OCI-LY3 (cell line): ENCODE measurements at regions not wholly inside any gene's neighbourhood (a gene's known extent, or its start where the extent isn't known, plus 50 kb on each side); places are given as distances from the start of the nearest gene placed in this dataset.

ENCODE experiments used
- H2AFZ ChIP-seq: fragments of 200-600, 300-600 bp; shearing (Covaris generic); 2 replicates; pipeline ENCODE4 v1.6.0; 2014; ENCODE audit warnings: antibody characterized with exemption, low read depth, low read length
- H3K27ac ChIP-seq: fragments of 200-600, 300-600 bp; sonication (generic); 2 replicates; pipeline ENCODE4 v1.5.1; 2014; ENCODE audit warnings: mild to moderate bottlenecking, low read length, moderate library complexity, mixed read lengths
- H3K27me3 ChIP-seq: fragments of 200-600, 300-600 bp; sonication (generic); 2 replicates; pipeline ENCODE4 v1.6.1; 2014; ENCODE audit warnings: low read depth, low read length, mixed read lengths
- H3K36me3 ChIP-seq: fragments of 200-600, 300-600 bp; sonication (generic); replicated peaks from 2 replicates; pipeline ENCODE3; 2014; ENCODE audit warnings: low read depth, low read length, mixed read lengths
- H3K4me1 ChIP-seq: fragments of 300-600, 200-600 bp; sonication (generic); 2 replicates; pipeline ENCODE4 v1.6.1; 2014; ENCODE audit warnings: low read length, mixed read lengths
- H3K4me2 ChIP-seq: fragments of 200-600, 300-600 bp; sonication (generic); 2 replicates; pipeline ENCODE4 v1.6.1; 2014; ENCODE audit warnings: low read length, mixed read lengths
- H3K4me3 ChIP-seq: fragments of 300-600, 200-600 bp; sonication (generic); 2 replicates; pipeline ENCODE4 v1.5.1; 2014; ENCODE audit warnings: antibody characterized with exemption, mild to moderate bottlenecking, low read length, moderate library complexity
- H3K79me2 ChIP-seq: fragments of 300-600, 200-600 bp; shearing (Covaris generic); 2 replicates; pipeline ENCODE4 v1.6.1; 2014; ENCODE audit warnings: mild to moderate bottlenecking, low read length, mixed read lengths
- H3K9ac ChIP-seq: fragments of 300-600, 200-600 bp; shearing (Covaris generic); 2 replicates; pipeline ENCODE4 v1.6.0; 2014; ENCODE audit warnings: mild to moderate bottlenecking, low read length, moderate library complexity
- H3K9me3 ChIP-seq: fragments of 200-600, 300-600 bp; shearing (Covaris generic); 2 replicates; pipeline ENCODE4 v1.6.1; 2014; ENCODE audit warnings: low read length, mixed read lengths; ENCODE audit not compliant: insufficient read depth
- H4K20me1 ChIP-seq: fragments of 200-600, 300-600 bp; sonication (generic); 2 replicates; pipeline ENCODE4 v1.6.1; 2016; ENCODE audit warnings: low read length, mixed read lengths; ENCODE audit not compliant: insufficient read depth
- CTCF ChIP-seq: fragments of 200-600, 300-600 bp; sonication (generic); IDR thresholded peaks from 2 replicates; pipeline ENCODE4 v1.5.1; 2014; ENCODE audit warnings: antibody characterized with exemption, low read length, low read depth
- EZH2phosphoT487 ChIP-seq: fragments of 200-600 bp; shearing (Covaris generic); IDR thresholded peaks from 2 replicates; pipeline ENCODE4 v1.6.1; 2018; ENCODE audit warnings: antibody characterized with exemption, mixed run types, low read depth

- H3K36me3 ChIP-seq: no peaks in the 10 kb centered on the region
- H3K27me3 ChIP-seq: no peaks in the 10 kb centered on the region
- H3K27ac ChIP-seq: no peak overlapping the region
- H4K20me1 ChIP-seq: no peaks in the 10 kb centered on the region
- peak; percentile 56 for TF ChIP-seq CTCF
- TF ChIP-seq EZH2phosphoT487: no peak
- no peak overlapping the region for H2AFZ ChIP-seq
- H3K79me2 ChIP-seq: no peaks in the 10 kb centered on the region
- H3K9me3 ChIP-seq: no peaks in the 10 kb centered on the region
- no peak overlapping the region for H3K4me3 ChIP-seq
- no peak overlapping the region for H3K9ac ChIP-seq
- no peaks in the 10 kb centered on the region for H3K4me1 ChIP-seq
- no peak overlapping the region for H3K4me2 ChIP-seq
Measured at GRCh38 chr14:86961106-86961716, 1031.8 kb downstream of the GALC start.

- Histone ChIP-seq H3K9me3 (no peaks in the 10 kb centered on the region), H3K4me1 (no peaks in the 10 kb centered on the region), H3K27ac (no peak overlapping the region), H3K4me2 (no peak overlapping the region), H2AFZ (no peak overlapping the region), H4K20me1 (no peaks in the 10 kb centered on the region), H3K4me3 (no peak overlapping the region), H3K27me3 (no peaks in the 10 kb centered on the region), H3K9ac (no peak overlapping the region), H3K79me2 (no peaks in the 10 kb centered on the region), H3K36me3 (no peaks in the 10 kb centered on the region)
- TF ChIP-seq EZH2phosphoT487: no peak
- no peak for TF ChIP-seq CTCF
Measured at GRCh38 chr14:86955771-86956354, 1037.1 kb downstream of the GALC start.

- Histone ChIP-seq H4K20me1 (no peaks in the 10 kb centered on the region), H3K36me3 (no peaks in the 10 kb centered on the region), H3K9me3 (no peaks in the 10 kb centered on the region), H3K9ac (no peak overlapping the region), H3K4me2 (no peak overlapping the region), H3K79me2 (no peaks in the 10 kb centered on the region), H3K4me1 (no peaks in the 10 kb centered on the region), H3K27me3 (no peaks in the 10 kb centered on the region), H3K27ac (no peak overlapping the region), H3K4me3 (no peak overlapping the region), H2AFZ (no peak overlapping the region)
- TF ChIP-seq EZH2phosphoT487 (no peak), CTCF (no peak)
Measured at GRCh38 chr14:86954623-86955022, 1038.4 kb downstream of the GALC start.

GRCh38 chr14:86946446-86946845 lies 1046.5 kb downstream of the GALC start:
- H3K9me3 ChIP-seq: no peaks in the 10 kb centered on the region
- H3K79me2 ChIP-seq: no peaks in the 10 kb centered on the region
- no peak overlapping the region for H3K4me2 ChIP-seq
- no peak overlapping the region for H3K9ac ChIP-seq
- no peaks in the 10 kb centered on the region for H3K36me3 ChIP-seq
- H3K27me3 ChIP-seq: no peaks in the 10 kb centered on the region
- H2AFZ ChIP-seq: no peak overlapping the region
- TF ChIP-seq CTCF (no peak), EZH2phosphoT487 (no peak)
- H3K4me3 ChIP-seq: no peak overlapping the region
- H3K27ac ChIP-seq: no peak overlapping the region
- no peaks in the 10 kb centered on the region for H3K4me1 ChIP-seq
- H4K20me1 ChIP-seq: no peaks in the 10 kb centered on the region
